HG03469 (cell line): ENCODE measurements at regions not wholly inside any gene's neighbourhood (a gene's known extent, or its start where the extent isn't known, plus 50 kb on each side); places are given as distances from the start of the nearest gene placed in this dataset.

Experiments
- ATAC-seq: cut with Tn5 transposase; IDR thresholded peaks from one replicate; pipeline ENCODE4 v1.9.1; 2021; ENCODE audit warnings: mild to moderate bottlenecking, moderate library complexity, moderate number of reproducible peaks; ENCODE audit not compliant: unreplicated experiment

DNA sequence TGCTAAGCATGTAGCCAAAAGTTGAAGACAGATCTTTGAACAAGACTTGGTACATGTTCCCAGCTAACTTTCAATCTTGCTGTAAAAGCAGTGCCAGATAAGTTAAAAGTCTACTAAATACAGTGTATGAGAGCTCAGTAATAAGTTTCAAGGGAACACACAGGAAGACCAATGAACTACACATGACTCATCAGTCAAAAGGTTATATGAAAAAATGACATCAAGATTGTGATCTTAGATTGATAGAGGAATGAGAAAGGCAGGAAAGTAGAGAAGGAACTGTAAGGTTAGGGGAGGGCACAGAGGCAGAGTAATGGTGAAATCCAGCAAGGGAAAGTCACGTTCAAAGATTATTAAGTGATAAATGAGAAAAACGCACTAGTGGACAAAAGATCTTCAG lies 249.9 kb upstream of the FLRT2 start:
- no peak for ATAC-seq

DNA sequence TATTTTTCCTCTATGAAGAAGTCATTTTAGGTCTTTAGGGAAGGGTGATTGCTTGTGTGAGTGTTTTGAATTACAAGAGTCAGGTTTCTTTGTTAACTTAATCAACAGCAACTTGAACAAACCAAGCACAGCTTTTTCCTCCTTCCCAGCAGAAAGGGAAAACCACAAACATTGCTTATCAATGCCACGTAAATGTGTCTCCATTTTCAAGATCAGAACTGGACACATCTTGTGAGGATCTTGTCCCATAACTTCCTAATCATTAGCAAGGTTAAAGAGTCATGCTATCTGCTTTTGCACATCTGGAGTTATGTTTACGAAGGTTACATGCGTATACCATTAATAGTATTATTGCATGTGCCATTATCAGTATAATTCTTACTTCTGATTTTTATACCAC lies 248.0 kb upstream of the FLRT2 start:
- ATAC-seq = no peak

DNA sequence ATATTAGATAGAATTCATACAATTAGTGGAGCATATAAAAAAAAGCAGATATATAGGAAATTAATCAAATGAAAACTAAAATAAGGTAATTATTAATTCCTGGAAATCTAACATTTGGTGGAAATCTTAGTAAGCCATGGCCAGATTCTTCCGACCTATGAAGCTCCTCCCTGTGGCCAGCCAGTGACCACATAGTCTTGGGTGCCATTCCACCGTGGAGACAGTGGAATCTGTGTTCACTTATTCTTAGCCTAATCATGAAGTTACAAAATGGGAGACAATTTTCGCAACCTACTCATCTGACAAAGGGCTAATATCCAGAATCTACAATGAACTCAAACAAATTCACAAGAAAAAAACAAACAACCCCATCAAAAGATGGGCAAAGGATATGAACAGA lies 241.9 kb upstream of the FLRT2 start:
- no peak for ATAC-seq

DNA sequence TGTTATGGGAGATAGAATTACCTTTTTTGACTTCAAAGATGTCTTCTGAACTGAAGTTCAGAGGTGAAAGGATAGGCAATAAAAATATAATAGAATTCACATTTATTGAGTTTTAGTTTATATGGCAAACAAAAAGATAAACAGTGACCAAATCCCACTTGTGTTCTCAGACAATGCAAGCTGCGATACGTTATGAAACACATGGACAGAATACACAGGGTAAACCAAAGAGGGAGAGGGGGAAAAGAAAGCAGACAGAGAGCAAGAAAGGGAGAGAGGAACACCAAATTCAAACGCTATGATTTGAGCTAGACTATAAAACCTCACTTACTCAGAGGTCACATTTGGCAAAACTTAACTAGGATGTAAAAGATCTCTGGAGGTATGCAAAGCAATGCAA lies 238.2 kb upstream of the FLRT2 start:
- ATAC-seq = no peak

DNA sequence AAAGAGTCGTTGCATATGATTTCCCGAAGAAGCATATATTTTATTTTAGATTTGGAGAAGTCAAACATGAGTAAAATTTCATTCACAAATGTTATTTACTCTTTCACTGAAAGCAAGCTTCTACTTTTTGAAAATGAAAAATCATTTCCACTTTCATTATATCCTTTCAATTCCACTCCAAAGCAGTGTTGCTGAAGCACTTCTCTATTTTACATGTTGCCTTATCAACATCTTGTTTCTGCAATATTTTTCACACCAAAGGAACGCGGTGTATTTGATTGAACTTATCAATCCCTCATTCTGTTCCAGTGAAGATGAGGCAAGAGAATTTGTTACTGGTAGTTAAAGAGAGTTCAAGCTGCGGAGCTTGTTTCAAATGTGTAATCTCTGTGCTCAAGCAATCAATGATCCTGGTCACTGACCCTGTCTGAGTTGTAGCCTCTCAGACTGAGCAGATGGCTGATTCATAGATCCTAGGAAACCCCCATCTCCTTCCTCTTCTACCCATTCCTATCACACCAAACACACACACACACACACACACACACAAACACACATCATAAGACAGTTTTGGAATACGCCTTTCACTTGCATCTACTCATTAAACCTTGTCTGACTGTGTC lies 236.2 kb upstream of the FLRT2 start:
- no peak for ATAC-seq

DNA sequence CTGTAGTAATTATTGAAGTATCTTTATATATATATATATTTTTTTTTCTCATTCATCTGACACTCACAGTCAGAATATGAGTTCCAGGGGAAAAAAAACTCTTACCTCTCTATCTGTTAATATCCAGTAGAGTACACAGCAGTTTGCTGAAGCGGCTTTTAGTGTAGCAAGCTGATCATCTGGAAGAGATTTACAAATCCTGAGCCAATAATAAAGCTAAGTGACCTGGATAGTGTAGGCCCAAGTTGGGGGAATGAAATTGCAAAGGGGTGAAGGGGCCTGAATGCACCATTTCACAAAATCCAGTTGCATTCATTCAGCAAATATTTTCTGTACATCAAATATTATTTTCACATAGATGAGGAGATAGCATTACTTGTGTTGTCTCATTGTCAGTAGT lies 234.6 kb upstream of the FLRT2 start:
- no peak for ATAC-seq

DNA sequence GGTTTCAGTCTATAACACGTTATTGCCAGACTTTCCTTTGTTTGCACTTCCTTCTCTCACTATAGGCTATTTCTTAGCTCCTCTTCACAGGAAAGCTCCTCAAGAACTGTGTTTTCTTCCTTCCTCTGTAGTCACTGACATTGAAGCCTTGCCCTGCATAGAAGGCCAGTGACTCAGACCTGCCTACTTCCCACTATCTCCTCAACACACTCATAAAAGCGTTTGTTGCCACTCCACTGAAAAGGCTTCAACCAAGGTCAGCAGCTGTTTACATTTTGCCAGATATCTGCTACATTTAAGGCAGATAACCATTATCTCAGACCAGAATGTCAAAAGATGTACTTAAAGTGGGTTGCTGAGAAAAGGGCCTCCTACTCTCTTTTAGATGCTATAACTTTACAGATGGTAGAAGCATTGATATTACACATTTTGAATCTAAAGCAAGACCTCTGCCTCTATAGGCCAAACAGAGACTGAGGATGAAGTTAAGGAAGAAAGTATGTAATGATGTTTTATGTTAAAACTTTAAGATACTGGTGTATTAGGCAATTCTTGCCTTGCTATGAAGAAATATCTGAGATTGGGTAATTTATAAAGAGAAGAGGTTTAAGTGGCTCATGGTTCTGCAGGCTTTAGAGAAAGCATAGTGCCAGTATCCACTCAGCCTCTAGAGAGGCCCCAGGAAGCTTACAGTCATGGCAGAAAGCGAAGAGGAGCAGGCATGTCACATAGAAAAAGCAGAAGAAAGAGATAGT lies 233.3 kb upstream of the FLRT2 start:
- no peak for ATAC-seq

DNA sequence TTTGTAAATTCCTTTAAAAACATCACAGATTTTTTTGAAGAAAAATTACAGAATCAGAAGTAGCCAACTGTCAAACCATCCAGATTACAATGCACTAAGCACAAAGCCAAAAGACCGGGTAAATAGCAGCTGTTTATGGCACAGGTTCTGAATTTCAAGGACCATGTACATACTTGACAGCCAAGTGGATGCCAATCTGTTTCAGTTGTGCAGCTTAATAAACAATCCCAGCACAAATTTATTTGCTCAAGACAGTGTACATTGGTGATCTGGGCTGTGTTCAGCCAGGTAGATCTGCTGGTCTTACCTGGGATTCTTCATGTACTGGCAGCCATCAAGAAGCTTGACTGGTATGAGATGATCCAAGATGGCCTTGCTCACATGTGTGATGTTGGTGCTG lies 229.8 kb upstream of the FLRT2 start:
- no peak for ATAC-seq

DNA sequence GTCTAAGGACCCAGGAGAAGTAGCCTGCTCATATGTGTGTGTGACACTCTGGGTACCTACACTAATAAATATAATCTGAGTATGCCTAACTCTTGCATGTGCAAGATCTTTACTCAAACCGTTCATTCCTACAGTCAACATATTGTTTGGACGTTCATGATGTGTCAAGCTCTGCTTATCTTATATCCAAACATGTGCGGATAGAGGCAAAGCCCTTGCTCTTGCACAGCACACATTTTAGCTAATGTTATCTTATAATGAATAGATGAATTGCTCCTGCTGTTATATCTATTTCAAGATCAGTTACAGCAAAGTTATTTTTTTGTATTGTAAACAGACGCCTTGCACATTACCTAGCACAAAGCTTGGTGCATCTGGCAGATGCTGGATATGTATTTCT lies 228.4 kb upstream of the FLRT2 start:
- ATAC-seq = no peak

DNA sequence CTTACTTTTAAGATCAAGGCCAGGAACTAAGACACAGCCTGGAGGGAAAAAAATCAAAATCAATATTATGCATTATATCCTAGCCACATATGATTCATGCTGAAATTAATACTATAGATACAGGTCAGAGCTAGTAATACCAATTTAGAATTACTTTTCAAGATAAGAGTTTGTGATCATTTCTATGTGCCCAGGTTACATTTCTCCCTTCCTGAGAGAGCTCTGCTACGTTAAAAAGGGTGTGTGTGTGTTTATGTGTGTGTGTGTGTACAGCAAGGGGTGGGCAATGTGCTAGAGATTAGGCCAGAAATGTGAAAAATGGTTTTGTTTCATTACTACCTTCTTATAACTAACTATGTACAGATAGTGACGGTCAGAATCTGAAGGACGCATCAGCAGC lies 223.9 kb upstream of the FLRT2 start:
- ATAC-seq = no peak

DNA sequence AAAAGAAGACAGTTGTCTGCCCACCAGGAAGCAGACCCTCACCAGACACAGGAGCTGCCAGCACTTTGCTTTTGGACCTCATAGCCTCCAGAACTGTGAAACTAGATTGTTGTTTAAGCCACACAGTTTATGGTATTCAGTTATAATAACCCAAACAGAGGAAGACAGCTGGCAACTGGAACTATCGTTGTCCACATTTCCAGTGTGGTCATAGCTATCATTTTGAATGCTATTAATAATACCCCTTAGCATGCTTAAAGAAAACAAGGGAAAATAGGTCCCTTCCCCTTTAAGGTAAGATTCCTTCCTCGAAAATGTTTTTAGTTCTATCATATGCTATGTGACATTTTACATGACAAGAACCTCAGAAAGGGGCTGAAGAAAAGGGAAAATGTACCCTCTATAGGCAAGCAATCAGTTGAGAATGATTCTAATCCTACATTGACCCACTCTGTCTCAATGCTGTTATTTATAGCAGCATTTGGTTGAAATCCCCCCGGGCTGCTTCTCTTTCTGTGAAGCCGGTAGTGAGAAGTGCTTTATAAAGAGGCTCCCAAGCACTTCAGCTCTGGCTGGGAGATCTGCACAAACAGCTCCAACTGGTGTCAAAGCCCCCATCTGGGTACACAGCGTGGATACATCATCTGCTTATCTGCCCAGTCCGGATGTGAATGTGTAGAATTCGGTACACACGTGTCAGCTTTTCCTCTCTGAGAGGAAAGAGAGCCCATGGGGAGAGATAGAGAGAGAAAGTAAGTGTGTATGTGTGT lies 221.2 kb upstream of the FLRT2 start:
- no peak for ATAC-seq

DNA sequence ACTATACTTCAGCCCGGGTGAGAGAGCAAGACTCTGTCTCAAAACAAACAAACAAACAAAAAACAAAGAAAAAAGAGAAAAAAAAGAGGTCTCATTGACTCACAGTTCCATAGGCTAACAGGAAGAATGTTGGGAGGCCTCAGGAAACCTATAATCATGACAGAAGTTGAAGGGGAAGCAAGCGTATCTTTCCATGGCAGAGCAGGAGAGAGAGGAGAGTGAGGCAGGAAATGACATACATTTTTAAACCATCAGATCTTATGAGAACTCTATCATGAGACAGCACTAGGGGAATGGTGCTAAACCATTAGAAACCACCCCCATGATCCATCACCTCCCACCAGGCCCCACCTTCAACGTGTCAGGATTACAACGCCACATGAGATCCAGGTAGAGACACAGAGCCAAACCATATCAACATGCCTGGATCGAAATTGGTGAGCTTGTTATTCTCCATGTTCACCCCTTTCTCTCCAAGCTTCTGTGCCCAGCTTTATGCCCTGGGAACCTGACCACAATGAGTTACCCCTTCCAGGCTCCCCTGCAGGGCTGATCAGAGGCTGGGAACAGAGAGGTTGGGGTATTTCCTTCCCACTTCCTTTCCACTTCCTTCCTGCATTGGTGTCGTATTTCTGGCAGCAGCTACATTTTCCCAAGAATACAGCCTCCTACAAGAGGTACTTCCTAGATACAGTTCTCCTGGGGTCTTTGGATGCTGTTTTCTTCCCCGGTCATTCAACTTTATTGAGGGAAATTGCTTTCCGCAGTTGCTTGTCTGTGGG lies 219.3 kb upstream of the FLRT2 start:
- no peak for ATAC-seq

DNA sequence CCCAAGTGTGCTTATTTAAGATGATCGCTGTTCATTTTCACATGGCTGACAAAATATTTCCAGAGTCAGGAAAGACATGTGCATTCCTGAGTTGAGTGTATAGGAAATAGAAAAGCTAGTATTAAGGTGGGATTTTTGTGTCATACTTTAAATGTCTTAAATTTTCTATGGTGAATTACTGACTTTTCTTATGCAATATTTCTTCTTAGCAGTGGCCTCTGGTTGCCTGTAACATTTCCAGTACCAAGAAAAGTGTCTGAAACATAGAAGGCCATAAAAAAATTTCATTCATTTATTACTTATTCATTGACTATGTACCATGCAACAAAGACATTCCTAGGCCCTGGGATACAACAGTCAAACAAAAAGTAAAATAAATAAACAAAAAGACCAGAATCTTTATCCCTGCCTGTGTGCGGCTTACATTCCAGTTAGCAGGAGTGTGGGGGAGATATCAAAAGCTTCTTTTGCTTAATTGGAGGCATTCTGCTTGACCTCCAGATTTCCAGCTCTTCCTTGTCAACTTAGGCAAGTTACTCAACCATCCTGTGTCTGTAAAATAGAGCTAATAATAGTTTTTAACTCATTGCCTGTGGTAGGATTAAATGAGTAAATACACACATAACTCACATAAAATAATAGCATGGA lies 216.3 kb upstream of the FLRT2 start:
- ATAC-seq = no peak

DNA sequence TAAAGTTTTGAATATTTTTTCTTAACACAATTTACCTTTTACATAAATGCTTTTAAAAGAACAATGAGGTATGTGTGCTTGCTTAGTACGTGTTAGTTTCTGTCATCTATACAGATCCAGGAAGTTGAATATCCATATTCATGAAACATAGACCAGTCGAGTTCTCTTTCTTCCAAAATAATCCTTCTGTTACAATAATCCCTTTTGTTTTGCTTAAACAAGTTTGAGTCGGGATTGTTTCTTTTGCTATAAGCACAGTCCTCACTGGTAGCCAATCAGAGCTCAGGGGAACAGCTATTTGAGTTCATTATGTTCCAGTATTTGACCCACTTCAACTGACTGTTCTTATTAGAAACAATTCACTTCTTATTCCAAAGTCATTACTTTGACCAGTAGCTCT lies 214.7 kb upstream of the FLRT2 start:
- ATAC-seq = no peak

DNA sequence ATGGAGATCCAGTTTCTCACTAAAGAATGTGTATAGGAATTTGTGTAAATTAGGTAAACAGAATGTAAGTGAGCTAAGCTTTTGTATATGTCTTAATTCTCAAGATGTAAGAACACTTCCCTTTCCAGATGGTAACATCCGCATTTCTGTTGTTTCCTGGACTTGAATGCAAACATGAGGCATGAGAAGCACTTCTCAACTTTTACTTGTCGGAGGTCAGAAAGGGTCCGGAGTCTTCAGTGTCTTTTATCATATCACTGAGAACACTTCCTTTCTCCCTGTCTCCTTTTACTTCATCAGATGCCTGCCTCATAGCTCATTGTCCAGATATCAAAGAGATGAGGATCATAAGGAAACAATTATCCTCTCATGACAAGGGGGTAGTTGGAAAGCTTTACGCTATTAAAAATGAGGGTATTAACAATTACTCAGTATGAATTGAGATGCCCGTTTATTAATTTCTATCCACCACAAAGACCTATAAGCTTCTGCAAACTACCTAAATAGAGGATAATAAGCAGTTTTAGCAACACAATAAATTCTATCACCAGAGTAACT lies 214.1 kb upstream of the FLRT2 start:
- no peak for ATAC-seq

DNA sequence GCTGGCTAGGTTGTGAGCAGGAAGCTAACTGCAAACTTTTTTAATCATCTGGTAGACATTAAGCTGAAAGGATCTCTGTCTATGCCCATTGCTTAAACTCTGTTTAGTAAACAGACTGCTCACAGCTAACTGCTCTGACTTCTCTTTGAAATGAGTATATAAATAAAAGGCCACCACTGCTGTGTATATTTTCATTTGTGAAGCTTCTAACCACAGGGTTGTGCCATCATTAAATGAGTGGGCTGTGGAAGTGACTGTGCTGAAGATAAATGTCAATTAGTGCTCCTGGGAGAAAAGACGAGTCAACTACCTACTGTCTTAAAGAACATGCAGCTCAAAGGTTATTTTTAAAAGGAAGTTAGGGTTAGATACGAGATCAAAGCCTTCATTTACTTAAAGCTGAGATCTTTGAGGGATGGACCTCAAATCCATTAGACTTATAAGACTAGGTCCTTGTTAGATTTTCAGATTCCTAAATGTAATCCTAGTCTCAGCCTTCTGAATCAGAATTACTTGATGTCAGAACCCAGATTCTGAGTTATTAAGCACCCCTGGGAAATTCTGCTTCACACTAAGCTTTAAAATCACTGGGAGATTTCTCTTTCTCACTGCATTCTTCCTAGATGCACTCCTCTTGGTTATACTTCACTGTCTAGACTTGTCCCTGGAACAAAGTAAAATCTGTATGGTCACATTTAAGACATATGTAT lies 213.1 kb upstream of the FLRT2 start:
- ATAC-seq = no peak

DNA sequence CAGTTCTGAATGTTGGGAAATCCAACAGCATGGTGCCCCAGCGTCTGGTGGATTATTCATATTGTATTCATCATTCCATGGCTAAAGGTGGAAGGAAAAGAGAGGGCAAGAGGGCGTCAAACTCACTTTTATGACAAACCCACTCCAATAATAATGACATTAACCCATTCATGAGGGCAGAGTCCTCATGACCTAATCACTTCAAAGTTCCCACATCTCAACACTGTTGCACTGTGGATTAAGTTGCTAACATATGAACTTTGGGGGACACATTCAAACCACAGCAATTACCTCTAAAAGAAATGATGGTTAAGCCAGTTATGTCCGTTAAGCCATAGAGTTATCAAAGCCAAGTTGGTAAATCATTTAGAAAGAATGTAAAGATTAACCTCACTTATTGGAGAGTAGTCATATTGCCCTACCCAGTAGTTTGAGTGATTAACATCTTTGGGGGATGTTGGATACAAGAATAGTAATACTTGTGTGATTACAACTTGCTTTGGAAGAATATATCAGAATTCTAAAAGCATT lies 212.4 kb upstream of the FLRT2 start:
- ATAC-seq = no peak

DNA sequence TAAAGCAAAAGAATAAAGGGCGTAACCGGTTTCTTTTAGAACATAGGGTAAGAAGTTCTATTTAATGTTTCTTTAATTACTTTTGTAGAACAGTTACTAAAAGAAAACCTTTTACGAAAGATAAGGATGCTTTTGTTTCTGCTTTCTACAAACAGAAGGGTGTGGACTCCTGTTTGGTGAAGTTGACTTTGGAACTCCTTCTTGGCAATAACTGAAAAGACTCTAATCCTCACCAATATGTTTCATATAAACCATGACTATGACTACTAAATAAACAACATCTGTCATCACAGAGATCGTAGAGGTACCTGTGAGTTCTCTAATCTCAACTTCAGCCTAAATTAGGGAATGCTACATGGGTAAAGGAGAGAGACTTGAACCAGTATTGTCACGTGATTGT lies 210.8 kb upstream of the FLRT2 start:
- no peak for ATAC-seq

DNA sequence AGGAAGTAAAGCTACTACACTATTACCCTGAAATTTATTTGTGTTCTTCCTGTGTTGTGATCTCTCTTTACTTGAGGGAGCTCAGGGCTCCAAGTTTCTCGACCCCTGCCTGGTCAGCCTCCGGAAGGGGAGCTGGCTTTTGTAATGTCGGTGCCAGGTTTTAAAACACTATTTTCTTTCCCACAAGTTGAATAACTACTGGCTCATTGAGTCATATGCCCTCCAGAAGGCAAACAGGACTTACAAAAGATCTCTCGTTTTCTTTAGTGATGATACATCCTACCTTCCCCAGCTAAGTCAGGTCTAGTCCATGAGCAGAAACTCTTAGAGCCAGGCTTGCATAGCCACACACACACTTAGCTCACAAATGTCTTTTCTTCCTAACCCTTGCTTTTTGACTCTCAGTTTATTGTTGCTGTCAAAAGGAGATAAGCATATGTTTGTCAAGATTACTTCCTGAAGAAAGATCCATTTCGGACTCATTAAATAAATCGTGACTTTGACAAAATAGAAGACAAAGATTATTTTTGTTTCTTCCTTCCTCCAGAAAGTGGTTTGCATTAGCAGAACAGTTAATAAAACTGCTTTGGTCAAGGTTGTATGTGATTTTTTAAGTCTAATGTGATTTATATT lies 209.8 kb upstream of the FLRT2 start:
- ATAC-seq = no peak
